Lung (tissue), 11 donors: ENCODE measurements at regions not wholly inside any gene's neighbourhood (a gene's known extent, or its start where the extent isn't known, plus 50 kb on each side); places are given as distances from the start of the nearest gene placed in this dataset.
A peak's percentile ranks its signal among the peaks of the same experiment; 100 is the strongest.

ENCODE experiments used
- ATAC-seq: fragments of 200-7000 bp; cut with Tn5 transposase; one replicate; pipeline ENCODE4 v1.9.1; 2020; ENCODE audit warnings: moderate number of reproducible peaks; ENCODE audit not compliant: insufficient read depth, low FRiP score
- DNase-seq, 3 donors: peaks; one replicate each; pipeline ENCODE4 v3.0.0-alpha.2; 2013 to 2017
- H3K27ac ChIP-seq, 2 donors: one replicate each; pipeline ENCODE4 v1.5.1; 2013; ENCODE audit warnings: mild to moderate bottlenecking in 2 of 2, moderate library complexity in 2 of 2, control low read depth in 1 of 2, inconsistent platforms in 1 of 2, low read depth in 1 of 2, low read length in 1 of 2
- H3K27me3 ChIP-seq, 3 donors: one replicate each; pipeline ENCODE4 v1.5.1; 2013; ENCODE audit warnings: low read length in 2 of 3; ENCODE audit not compliant: control insufficient read depth in 3 of 3, insufficient read depth in 3 of 3
- H3K36me3 ChIP-seq, 4 donors: one replicate each; pipeline ENCODE4 v1.5.1; 2013; ENCODE audit warnings: low read length in 4 of 4, mild to moderate bottlenecking in 1 of 4, moderate library complexity in 1 of 4; ENCODE audit not compliant: control insufficient read depth in 4 of 4, insufficient read depth in 4 of 4
- H3K4me1 ChIP-seq, 5 donors: one replicate each; pipeline ENCODE4 v1.5.1; 2013; ENCODE audit warnings: low read length in 5 of 5, mild to moderate bottlenecking in 2 of 5, moderate library complexity in 1 of 5; ENCODE audit not compliant: control insufficient read depth in 5 of 5, insufficient read depth in 5 of 5
- H3K4me3 ChIP-seq: one replicate; pipeline ENCODE4 v1.5.1; 2013; ENCODE audit warnings: mild to moderate bottlenecking, control low read depth, moderate library complexity
- H3K9ac ChIP-seq, 2 donors: one replicate each; pipeline ENCODE4 v1.5.1; 2013; ENCODE audit warnings: low read length in 2 of 2, control low read depth in 1 of 2; ENCODE audit not compliant: insufficient read depth in 1 of 2
- H3K9me3 ChIP-seq, 4 donors: one replicate each; pipeline ENCODE4 v1.5.1; 2013; ENCODE audit warnings: low read length in 3 of 4, mild to moderate bottlenecking in 1 of 4, moderate library complexity in 1 of 4; ENCODE audit not compliant: control insufficient read depth in 4 of 4, insufficient read depth in 3 of 4
- WGBS, 2 donors: extraction: QIAGEN DNeasy Blood & Tissue Kit; methylation state at CpG; one replicate each; pipeline ENCODE4 v1.1.7; 2013; 5-methylcytosine and 5-hydroxymethylcytosine counted together
- TF ChIP-seq, protein P1 (sequence below): IDR thresholded peaks from 2 replicates; pipeline ENCODE4 v1.5.1; 2012; ENCODE audit warnings: mild to moderate bottlenecking; ENCODE audit errors: control extremely low read depth, extremely low read depth
- donor health status: control.
- donor health status: control.
- donor health status: Bipolar disorder and iron deficiency.
- donor health status: healthy.
- donor health status: DM: yes; HTN: yes; CAD: no.

DNA sequence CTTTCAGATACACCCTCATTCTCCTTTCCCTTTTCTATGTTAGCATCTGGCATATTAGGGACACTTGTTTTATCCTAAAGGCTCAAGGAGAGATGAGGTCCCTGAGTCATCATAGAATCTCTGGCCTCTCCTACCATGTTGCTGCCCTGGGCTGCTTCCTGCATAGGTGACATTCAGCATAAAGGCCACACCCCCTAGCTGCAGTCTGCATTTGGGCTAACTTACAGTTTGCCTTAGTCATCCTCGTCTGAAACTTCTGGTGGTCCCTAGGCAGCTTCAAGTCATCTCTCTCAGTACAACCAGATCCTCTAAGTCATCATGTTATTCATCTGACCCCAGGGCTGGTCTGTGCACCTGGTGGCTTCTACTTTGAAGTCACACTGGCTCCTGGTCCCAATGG lies 982.7 kb upstream of the NR2F2 start:
- TF ChIP-seq, protein P1, sequence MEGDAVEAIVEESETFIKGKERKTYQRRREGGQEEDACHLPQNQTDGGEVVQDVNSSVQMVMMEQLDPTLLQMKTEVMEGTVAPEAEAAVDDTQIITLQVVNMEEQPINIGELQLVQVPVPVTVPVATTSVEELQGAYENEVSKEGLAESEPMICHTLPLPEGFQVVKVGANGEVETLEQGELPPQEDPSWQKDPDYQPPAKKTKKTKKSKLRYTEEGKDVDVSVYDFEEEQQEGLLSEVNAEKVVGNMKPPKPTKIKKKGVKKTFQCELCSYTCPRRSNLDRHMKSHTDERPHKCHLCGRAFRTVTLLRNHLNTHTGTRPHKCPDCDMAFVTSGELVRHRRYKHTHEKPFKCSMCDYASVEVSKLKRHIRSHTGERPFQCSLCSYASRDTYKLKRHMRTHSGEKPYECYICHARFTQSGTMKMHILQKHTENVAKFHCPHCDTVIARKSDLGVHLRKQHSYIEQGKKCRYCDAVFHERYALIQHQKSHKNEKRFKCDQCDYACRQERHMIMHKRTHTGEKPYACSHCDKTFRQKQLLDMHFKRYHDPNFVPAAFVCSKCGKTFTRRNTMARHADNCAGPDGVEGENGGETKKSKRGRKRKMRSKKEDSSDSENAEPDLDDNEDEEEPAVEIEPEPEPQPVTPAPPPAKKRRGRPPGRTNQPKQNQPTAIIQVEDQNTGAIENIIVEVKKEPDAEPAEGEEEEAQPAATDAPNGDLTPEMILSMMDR = no peak
- no peak overlapping the region for H3K27ac ChIP-seq
- no peak overlapping the region for H3K9ac ChIP-seq
- H3K9me3 ChIP-seq = peaks cover 0 to 3% (median 0%) of the 10 kb centered on the region in 4 donors
- no peaks in the 10 kb centered on the region for H3K27me3 ChIP-seq
- ATAC-seq (no peak), DNase-seq (no peak)
- H3K36me3 ChIP-seq = no peaks in the 10 kb centered on the region
- no peak overlapping the region for H3K4me3 ChIP-seq
- WGBS, 2 donors = 83 to 92% methylated on average over 1 of the region's 1 CpG
- H3K4me1 ChIP-seq = peaks cover 0 to 9% (median 0%) of the 10 kb centered on the region in 5 donors

DNA sequence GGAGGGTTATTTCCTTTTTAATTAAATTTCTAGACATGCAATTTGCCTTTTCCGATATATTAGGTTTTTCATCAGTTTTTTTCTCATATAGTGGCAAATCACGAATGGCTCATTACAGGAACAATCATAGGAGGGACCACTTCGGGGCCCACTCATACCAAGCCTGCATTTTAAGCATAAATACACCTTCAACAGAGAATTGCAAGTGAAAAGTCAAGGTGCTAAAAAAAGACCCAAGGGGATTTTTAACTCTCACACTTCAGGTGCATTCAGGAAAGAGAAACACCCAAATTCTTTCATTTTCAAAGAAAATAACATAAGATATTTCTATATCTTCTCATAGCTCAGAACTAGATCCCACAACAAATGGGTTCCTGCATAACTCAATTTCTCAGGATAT lies 979.6 kb upstream of the NR2F2 start:
- DNase-seq = no peak
- no peaks in the 10 kb centered on the region for H3K36me3 ChIP-seq
- no peak overlapping the region for H3K27ac ChIP-seq
- H3K9ac ChIP-seq = no peak overlapping the region
- TF ChIP-seq, protein P1 = no peak
- peaks cover 0 to 10% (median 0%) of the 10 kb centered on the region in 5 donors for H3K4me1 ChIP-seq
- ATAC-seq = no peak
- H3K27me3 ChIP-seq = no peaks in the 10 kb centered on the region
- H3K4me3 ChIP-seq = no peak overlapping the region
- WGBS, 2 donors = 89 to 90% methylated on average over 3 of the region's 3 CpGs
- H3K9me3 ChIP-seq = peaks cover 0 to 3% (median 0%) of the 10 kb centered on the region in 4 donors

DNA sequence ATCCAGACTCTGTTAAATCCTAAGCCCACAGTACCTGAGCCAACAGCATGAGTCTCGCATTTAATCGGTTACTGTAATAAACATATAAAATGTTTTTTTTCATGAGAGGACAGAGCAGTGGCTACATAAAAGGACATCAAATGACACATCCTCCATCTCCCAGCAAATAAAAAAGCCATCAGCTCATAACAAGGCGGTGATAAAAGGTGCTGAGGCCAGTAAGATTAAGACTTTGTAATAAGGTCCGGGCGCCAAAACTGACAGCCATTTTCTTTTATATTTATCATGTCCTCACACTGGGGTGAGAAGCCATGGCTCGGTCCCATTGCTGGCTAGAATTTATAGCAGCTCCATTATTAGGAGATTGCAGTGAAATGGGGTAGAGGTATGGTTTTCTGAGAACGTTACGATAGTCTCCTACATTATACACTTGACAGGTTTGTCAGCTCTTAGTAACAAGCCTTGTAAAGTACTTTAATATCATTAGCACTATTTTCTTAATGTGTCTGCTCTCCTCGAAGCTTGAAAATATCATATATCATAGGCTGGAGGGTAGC lies 977.8 kb upstream of the NR2F2 start:
- Histone ChIP-seq H3K36me3 (no peaks in the 10 kb centered on the region), H3K9ac (no peak overlapping the region), H3K27me3 (no peaks in the 10 kb centered on the region), H3K9me3 (peaks cover 0 to 3% (median 0%) of the 10 kb centered on the region in 4 donors), H3K4me3 (no peak overlapping the region), H3K4me1 (peaks cover 0 to 10% (median 0%) of the 10 kb centered on the region in 5 donors), H3K27ac (no peak overlapping the region)
- ATAC-seq (no peak), DNase-seq (peak in 1 of 3 donors; percentile 51)
- WGBS, 2 donors = 73 to 82% methylated on average over 9 of the region's 9 CpGs
- TF ChIP-seq, protein P1 = no peak

DNA sequence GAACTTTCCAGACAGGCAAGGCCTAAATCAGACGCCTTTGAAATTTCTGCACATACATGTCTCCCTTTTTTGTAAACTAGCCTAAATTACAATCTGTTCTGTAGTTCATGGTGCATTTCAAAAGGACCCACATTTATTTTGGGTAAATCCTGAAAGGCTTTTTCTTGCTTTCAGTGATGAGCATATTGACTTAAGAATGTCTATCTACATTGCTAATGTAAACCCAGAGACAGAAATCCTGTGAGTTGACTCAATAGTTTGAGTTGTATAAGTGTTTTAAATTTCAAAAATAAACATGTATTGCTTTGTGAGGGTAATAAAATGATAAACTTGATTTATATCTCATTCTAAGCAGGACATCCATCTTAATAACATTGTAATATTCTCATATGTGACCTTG lies 977.0 kb upstream of the NR2F2 start:
- Histone ChIP-seq H3K27me3 (no peaks in the 10 kb centered on the region), H3K27ac (no peak overlapping the region), H3K36me3 (no peaks in the 10 kb centered on the region), H3K4me3 (no peak overlapping the region), H3K9ac (no peak overlapping the region), H3K9me3 (peaks cover 0 to 3% (median 0%) of the 10 kb centered on the region in 4 donors), H3K4me1 (peaks cover 0 to 10% (median 0%) of the 10 kb centered on the region in 5 donors)
- ATAC-seq = no peak
- TF ChIP-seq, protein P1 = no peak
- WGBS, 2 donors = 87 to 90% methylated on average over 1 of the region's 1 CpG
- no peak for DNase-seq
